ENCODE measurements at regions not wholly inside any gene's neighbourhood (a gene's known extent, or its start where the extent isn't known, plus 50 kb on each side); places are given as distances from the start of the nearest gene placed in this dataset.

GRCh38 chr1:101316256-101316655 is 79.4 kb downstream of the S1PR1 start:
- Histone ChIP-seq H3K27ac (ENCODE audit: poor library complexity, severe bottlenecking) (no peak overlapping the region), H3K27me3 (ENCODE audit: insufficient read depth, poor library complexity, severe bottlenecking) (peaks cover 29% of the 10 kb centered on the region), H3K4me1 (ENCODE audit: insufficient read depth, poor library complexity, severe bottlenecking) (no peaks in the 10 kb centered on the region), H3K4me3 (ENCODE audit: severe bottlenecking) (no peak overlapping the region), H3K9me3 (ENCODE audit: severe bottlenecking) (no peaks in the 10 kb centered on the region), H3K36me3 (ENCODE audit: low read depth) (no peaks in the 10 kb centered on the region)
- no peak for DNase-seq (ENCODE audit: low spot score)
- no peak for TF ChIP-seq CTCF (IDR thresholded peaks at IDR 0.05; ENCODE audit: poor library complexity, severe bottlenecking)
- no peak for ATAC-seq (ENCODE audit: low read depth)

GRCh38 chr1:101316799-101317198 is 80.0 kb downstream of the S1PR1 start:
- Histone ChIP-seq H3K9me3 (ENCODE audit: severe bottlenecking) (no peaks in the 10 kb centered on the region), H3K4me1 (ENCODE audit: insufficient read depth, poor library complexity, severe bottlenecking) (no peaks in the 10 kb centered on the region), H3K27ac (ENCODE audit: poor library complexity, severe bottlenecking) (no peak overlapping the region), H3K27me3 (ENCODE audit: insufficient read depth, poor library complexity, severe bottlenecking) (peaks cover 25% of the 10 kb centered on the region), H3K36me3 (ENCODE audit: low read depth) (no peaks in the 10 kb centered on the region), H3K4me3 (ENCODE audit: severe bottlenecking) (no peak overlapping the region)
- ATAC-seq (ENCODE audit: low read depth) (no peak), DNase-seq (ENCODE audit: low spot score) (no peak)
- TF ChIP-seq CTCF (IDR thresholded peaks at IDR 0.05; ENCODE audit: poor library complexity, severe bottlenecking) = no peak

- Histone ChIP-seq H3K9me3 (ENCODE audit: severe bottlenecking) (no peaks in the 10 kb centered on the region), H3K4me3 (ENCODE audit: severe bottlenecking) (no peak overlapping the region), H3K27me3 (ENCODE audit: insufficient read depth, poor library complexity, severe bottlenecking) (peaks cover 21% of the 10 kb centered on the region), H3K36me3 (ENCODE audit: low read depth) (no peaks in the 10 kb centered on the region), H3K4me1 (ENCODE audit: insufficient read depth, poor library complexity, severe bottlenecking) (no peaks in the 10 kb centered on the region), H3K27ac (ENCODE audit: poor library complexity, severe bottlenecking) (no peak overlapping the region)
- ATAC-seq (ENCODE audit: low read depth) (no peak), DNase-seq (ENCODE audit: low spot score) (no peak)
- no peak for TF ChIP-seq CTCF (IDR thresholded peaks at IDR 0.05; ENCODE audit: poor library complexity, severe bottlenecking)
These were observed 80.8 kb downstream of the S1PR1 start for GRCh38 chr1:101317590-101317989.

- DNase-seq (ENCODE audit: low spot score) = no peak
- no peak overlapping the region for H3K27ac ChIP-seq (ENCODE audit: poor library complexity, severe bottlenecking)
- H3K36me3 ChIP-seq (ENCODE audit: low read depth) = no peaks in the 10 kb centered on the region
- peaks cover 7% of the 10 kb centered on the region for H3K27me3 ChIP-seq (ENCODE audit: insufficient read depth, poor library complexity, severe bottlenecking)
- TF ChIP-seq CTCF (IDR thresholded peaks at IDR 0.05; ENCODE audit: poor library complexity, severe bottlenecking) = no peak
- no peak overlapping the region for H3K4me3 ChIP-seq (ENCODE audit: severe bottlenecking)
- no peak for ATAC-seq (ENCODE audit: low read depth)
- no peaks in the 10 kb centered on the region for H3K4me1 ChIP-seq (ENCODE audit: insufficient read depth, poor library complexity, severe bottlenecking)
- no peaks in the 10 kb centered on the region for H3K9me3 ChIP-seq (ENCODE audit: severe bottlenecking)
These were observed 86.7 kb downstream of the S1PR1 start for GRCh38 chr1:101323535-101323934.

GRCh38 chr1:101325144-101325543 is 88.3 kb downstream of the S1PR1 start:
- no peak overlapping the region for H3K4me3 ChIP-seq (ENCODE audit: severe bottlenecking)
- no peaks in the 10 kb centered on the region for H3K36me3 ChIP-seq (ENCODE audit: low read depth)
- no peak for TF ChIP-seq CTCF (IDR thresholded peaks at IDR 0.05; ENCODE audit: poor library complexity, severe bottlenecking)
- no peak for ATAC-seq (ENCODE audit: low read depth)
- H3K27ac ChIP-seq (ENCODE audit: poor library complexity, severe bottlenecking) = no peak overlapping the region
- H3K27me3 ChIP-seq (ENCODE audit: insufficient read depth, poor library complexity, severe bottlenecking) = peaks cover 7% of the 10 kb centered on the region
- H3K4me1 ChIP-seq (ENCODE audit: insufficient read depth, poor library complexity, severe bottlenecking) = no peaks in the 10 kb centered on the region
- H3K9me3 ChIP-seq (ENCODE audit: severe bottlenecking) = no peaks in the 10 kb centered on the region
- DNase-seq (ENCODE audit: low spot score) = no peak
